ENCODE measurements at regions not wholly inside any gene's neighbourhood (a gene's known extent, or its start where the extent isn't known, plus 50 kb on each side); places are given as distances from the start of the nearest gene placed in this dataset.

- in situ Hi-C loops (cut with MboI), result no loop called here
- ChIA-PET POLR2A (no interaction called here), CTCF (no interaction called here), SMC1A (ENCODE audit: uncharacterized antibody, unreplicated experiment) (no interaction called here), RAD21 (ENCODE audit: unreplicated experiment) (no interaction called here)
- H4K20me1 ChIP-seq (ENCODE audit: control insufficient read depth, insufficient read depth), result no peaks in the 10 kb centered on the region
- H3K9me3 ChIP-seq (replicated peaks; ENCODE audit: control insufficient read depth, insufficient read depth, low read length), result no peaks in the 10 kb centered on the region
- no peak for FAIRE-seq
- H3K79me2 ChIP-seq (ENCODE audit: control insufficient read depth, insufficient read depth, low read length), result no peaks in the 10 kb centered on the region
- no peaks in the 10 kb centered on the region for H3K36me3 ChIP-seq (ENCODE audit: control insufficient read depth in 2 of 2, insufficient read depth in 2 of 2, low read length in 1 of 2)
- no peaks in the 10 kb centered on the region for H3K4me1 ChIP-seq (ENCODE audit: control insufficient read depth, insufficient read depth, low read length)
- ATAC-seq, result no peak
- no peak overlapping the region for H2AFZ ChIP-seq (ENCODE audit: control insufficient read depth, low read depth, low read length)
- DNase-seq (ENCODE audit: low read depth, low spot score), result no peak
- no peak overlapping the region for H3K4me2 ChIP-seq (ENCODE audit: control insufficient read depth, insufficient read depth)
- no TSS peak for BruUV-seq (replicated peaks)
- WGBS (ENCODE audit: insufficient coverage, insufficient replicate concordance, low lambda C conversion rate, missing lambda C conversion rate), result 0% methylated on average over 2 of the region's 2 CpGs
- H3K27ac ChIP-seq (ENCODE audit: control insufficient read depth, insufficient read depth), result no peak overlapping the region
- H3K27me3 ChIP-seq (replicated peaks in 1 of 2; ENCODE audit: control insufficient read depth in 2 of 2, insufficient read depth in 2 of 2, low read length in 1 of 2), result no peaks in the 10 kb centered on the region
- intact Hi-C loops (cut with micrococcal nuclease; ENCODE audit: unreplicated experiment), result no loop called here
- no peak overlapping the region for H3K9ac ChIP-seq (ENCODE audit: control insufficient read depth, insufficient read depth, low read length)
- TF ChIP-seq HCFC1 (IDR thresholded peaks at IDR 0.05; ENCODE audit: low read length) (no peak), SRF (IDR thresholded peaks at IDR 0.05; ENCODE audit: low read depth in 2 of 2, low read length in 2 of 2) (no peak), CHD4 (IDR thresholded peaks at IDR 0.05) (no peak), USF2 (IDR thresholded peaks at IDR 0.05; ENCODE audit: borderline replicate concordance, low read depth, low read length) (no peak), ZNF217 (IDR thresholded peaks at IDR 0.05) (no peak), NR2C1 (IDR thresholded peaks at IDR 0.05) (no peak)
- TF ChIP-seq, protein P1, sequence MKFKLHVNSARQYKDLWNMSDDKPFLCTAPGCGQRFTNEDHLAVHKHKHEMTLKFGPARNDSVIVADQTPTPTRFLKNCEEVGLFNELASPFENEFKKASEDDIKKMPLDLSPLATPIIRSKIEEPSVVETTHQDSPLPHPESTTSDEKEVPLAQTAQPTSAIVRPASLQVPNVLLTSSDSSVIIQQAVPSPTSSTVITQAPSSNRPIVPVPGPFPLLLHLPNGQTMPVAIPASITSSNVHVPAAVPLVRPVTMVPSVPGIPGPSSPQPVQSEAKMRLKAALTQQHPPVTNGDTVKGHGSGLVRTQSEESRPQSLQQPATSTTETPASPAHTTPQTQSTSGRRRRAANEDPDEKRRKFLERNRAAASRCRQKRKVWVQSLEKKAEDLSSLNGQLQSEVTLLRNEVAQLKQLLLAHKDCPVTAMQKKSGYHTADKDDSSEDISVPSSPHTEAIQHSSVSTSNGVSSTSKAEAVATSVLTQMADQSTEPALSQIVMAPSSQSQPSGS (IDR thresholded peaks at IDR 0.05; ENCODE audit: low read length), result no peak
- H3K4me3 ChIP-seq, result no peak overlapping the region
Observed at GRCh38 chr9:29616844-29617243, 2043.6 kb upstream of the C9orf72 start.
